ENCODE measurements at regions not wholly inside any gene's neighbourhood (a gene's known extent, or its start where the extent isn't known, plus 50 kb on each side); places are given as distances from the start of the nearest gene placed in this dataset.

GRCh38 chr3:72327008-72327407 is 521.2 kb downstream of the SHQ1 start:
- peaks cover 0 to 5% (median 0%) of the 10 kb centered on the region in 4 donors for H3K9me3 ChIP-seq (ENCODE audit: control insufficient read depth in 4 of 4, insufficient read depth in 3 of 4, low read length in 3 of 4)
- no peak for TF ChIP-seq CTCF (IDR thresholded peaks at IDR 0.05; ENCODE audit: control extremely low read depth, extremely low read depth)
- no peak overlapping the region for H3K9ac ChIP-seq (ENCODE audit: insufficient read depth in 1 of 2, low read length in 2 of 2)
- H3K36me3 ChIP-seq (ENCODE audit: control insufficient read depth in 4 of 4, insufficient read depth in 4 of 4, low read length in 4 of 4): no peaks in the 10 kb centered on the region
- 96 to 98% methylated on average over 5 of the region's 5 CpGs for WGBS, 2 donors
- H3K4me3 ChIP-seq: no peak overlapping the region
- no peak overlapping the region for H3K27ac ChIP-seq (ENCODE audit: low read depth in 1 of 2, low read length in 1 of 2)
- peaks cover 0 to 12% (median 6%) of the 10 kb centered on the region in 5 donors for H3K4me1 ChIP-seq (ENCODE audit: control insufficient read depth in 5 of 5, insufficient read depth in 5 of 5, low read length in 5 of 5)
- no peak for ATAC-seq (ENCODE audit: insufficient read depth, low FRiP score)
- DNase-seq: no peak
- H3K27me3 ChIP-seq (ENCODE audit: control insufficient read depth in 3 of 3, insufficient read depth in 3 of 3, low read length in 2 of 3): no peaks in the 10 kb centered on the region

GRCh38 chr3:72324253-72324811 is 523.9 kb downstream of the SHQ1 start:
- 90 to 98% methylated on average over 3 of the region's 3 CpGs for WGBS, 2 donors

GRCh38 chr3:72323773-72324172 is 524.5 kb downstream of the SHQ1 start:
- Histone ChIP-seq H3K9ac (ENCODE audit: insufficient read depth in 1 of 2, low read length in 2 of 2) (no peak overlapping the region), H3K36me3 (ENCODE audit: control insufficient read depth in 4 of 4, insufficient read depth in 4 of 4, low read length in 4 of 4) (no peaks in the 10 kb centered on the region), H3K4me3 (no peak overlapping the region), H3K27ac (ENCODE audit: low read depth in 1 of 2, low read length in 1 of 2) (no peak overlapping the region), H3K27me3 (ENCODE audit: control insufficient read depth in 3 of 3, insufficient read depth in 3 of 3, low read length in 2 of 3) (no peaks in the 10 kb centered on the region), H3K9me3 (ENCODE audit: control insufficient read depth in 4 of 4, insufficient read depth in 3 of 4, low read length in 3 of 4) (peaks cover 0 to 5% (median 0%) of the 10 kb centered on the region in 4 donors), H3K4me1 (ENCODE audit: control insufficient read depth in 5 of 5, insufficient read depth in 5 of 5, low read length in 5 of 5) (peaks cover 0 to 15% (median 0%) of the 10 kb centered on the region in 5 donors)
- TF ChIP-seq CTCF (IDR thresholded peaks at IDR 0.05; ENCODE audit: control extremely low read depth, extremely low read depth): no peak
- ATAC-seq (ENCODE audit: insufficient read depth, low FRiP score) (no peak), DNase-seq (no peak)
- WGBS, 2 donors: 69 to 88% methylated on average over 6 of the region's 6 CpGs

More at GRCh38 chr3:72324253-72324811, 523.9 kb downstream of the SHQ1 start:
- Histone ChIP-seq H3K9me3 (ENCODE audit: control insufficient read depth in 4 of 4, insufficient read depth in 3 of 4, low read length in 3 of 4) (peaks cover 0 to 5% (median 0%) of the 10 kb centered on the region in 4 donors), H3K4me3 (no peak overlapping the region), H3K27ac (ENCODE audit: low read depth in 1 of 2, low read length in 1 of 2) (no peak overlapping the region), H3K9ac (ENCODE audit: insufficient read depth in 1 of 2, low read length in 2 of 2) (no peak overlapping the region), H3K4me1 (ENCODE audit: control insufficient read depth in 5 of 5, insufficient read depth in 5 of 5, low read length in 5 of 5) (peaks cover 0 to 16% (median under 1%) of the 10 kb centered on the region in 5 donors), H3K27me3 (ENCODE audit: control insufficient read depth in 3 of 3, insufficient read depth in 3 of 3, low read length in 2 of 3) (no peaks in the 10 kb centered on the region), H3K36me3 (ENCODE audit: control insufficient read depth in 4 of 4, insufficient read depth in 4 of 4, low read length in 4 of 4) (no peaks in the 10 kb centered on the region)
- ATAC-seq (ENCODE audit: insufficient read depth, low FRiP score) (no peak), DNase-seq (no peak)
- TF ChIP-seq CTCF (IDR thresholded peaks at IDR 0.05; ENCODE audit: control extremely low read depth, extremely low read depth): no peak
